ENCODE measurements at regions not wholly inside any gene's neighbourhood (a gene's known extent, or its start where the extent isn't known, plus 50 kb on each side); places are given as distances from the start of the nearest gene placed in this dataset.

DNA sequence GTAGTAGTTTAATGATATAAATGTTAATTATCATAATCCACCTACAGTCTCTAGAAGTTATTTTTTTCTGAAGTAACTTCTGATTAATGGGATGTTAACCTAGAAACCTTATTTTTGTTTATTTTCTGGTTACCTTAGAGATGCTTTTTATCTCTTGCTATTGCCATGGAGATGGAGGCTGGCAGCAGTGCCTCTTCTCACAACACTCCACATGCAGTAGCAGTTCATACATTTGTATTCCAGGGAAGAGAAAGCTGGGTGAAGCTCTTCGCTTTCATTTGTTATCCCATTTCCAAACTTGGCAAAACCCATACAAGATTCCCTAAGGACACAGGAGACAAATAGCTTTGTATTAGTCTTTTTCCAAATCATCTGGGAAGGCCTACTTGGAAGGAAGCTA, 1794.1 kb upstream of the LRRTM1 start:
- no peak for TF ChIP-seq POLR2AphosphoS5 (IDR thresholded peaks at IDR 0.05)
- no peak for TF ChIP-seq CTCF (IDR thresholded peaks at IDR 0.05)
- TF ChIP-seq POLR2A (IDR thresholded peaks at IDR 0.05): no peak

All from breast epithelium (tissue), 3 donors.